ENCODE measurements at regions not wholly inside any gene's neighbourhood (a gene's known extent, or its start where the extent isn't known, plus 50 kb on each side); places are given as distances from the start of the nearest gene placed in this dataset.

DNA sequence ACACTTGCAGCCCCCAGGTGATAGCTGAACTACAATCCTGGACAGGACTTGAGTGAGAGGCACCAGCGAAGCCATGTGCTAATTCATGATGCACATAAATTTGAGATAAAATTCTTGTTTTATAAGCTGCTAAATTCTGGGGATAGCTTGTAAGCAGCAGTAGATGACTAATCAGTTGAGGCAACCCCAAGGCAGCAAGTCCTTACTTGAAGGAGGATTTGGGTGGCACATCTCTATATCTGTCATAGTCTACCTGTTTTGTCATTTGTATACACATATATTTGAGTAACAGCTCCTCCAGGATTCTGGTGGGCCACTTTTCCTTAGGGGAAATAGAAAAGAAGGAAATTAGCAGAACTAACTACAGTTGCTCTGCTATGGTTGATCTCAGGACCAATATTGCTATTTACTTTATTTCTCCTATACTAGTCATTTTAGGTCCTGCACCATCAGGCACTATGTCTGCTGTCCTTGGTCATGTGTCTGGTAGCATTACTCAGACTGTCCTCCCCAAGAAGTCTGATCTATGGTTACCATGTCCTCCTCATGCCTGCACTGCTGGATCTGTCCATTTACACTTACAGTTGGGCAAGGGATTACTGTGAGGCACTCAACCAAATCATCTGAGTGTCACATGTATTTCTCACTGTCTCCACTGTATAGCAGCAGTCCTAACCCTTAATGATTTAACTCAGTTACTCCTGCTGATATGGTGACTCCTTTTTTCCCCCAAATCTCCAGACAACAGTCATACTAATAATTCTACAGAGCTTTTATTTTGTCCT, 436.0 kb upstream of the CWC22 start:
- no peak overlapping the region for H3K4me3 Mint-ChIP-seq
- Histone ChIP-seq H3K27ac (ENCODE audit: insufficient read length, low read depth, low read length) (no peak overlapping the region), H3K27me3 (ENCODE audit: insufficient read depth, low read length) (no peaks in the 10 kb centered on the region), H3K4me1 (ENCODE audit: insufficient read depth, low read length) (no peaks in the 10 kb centered on the region), H2BK20ac (ENCODE audit: low read depth, low read length, poor library complexity, severe bottlenecking) (no peak overlapping the region), H2BK15ac (ENCODE audit: low read depth, low read length) (no peak overlapping the region), H3T11ph (ENCODE audit: low read length) (no peak overlapping the region), H2AK5ac (ENCODE audit: insufficient read length, low read length) (no peak overlapping the region), H3K56ac (ENCODE audit: insufficient read length, low read depth, low read length) (no peak overlapping the region), H4K91ac (ENCODE audit: insufficient read length, low read depth, low read length) (no peak overlapping the region), H4K5ac (ENCODE audit: insufficient read length, low read depth, low read length) (no peak overlapping the region), H3K23me2 (ENCODE audit: insufficient read length, low read depth, low read length, poor library complexity, severe bottlenecking) (no peaks in the 10 kb centered on the region), H3K9ac (ENCODE audit: extremely low read depth, insufficient read length, low read length) (no peak overlapping the region), H3K79me1 (ENCODE audit: insufficient read depth, low read depth, low read length, poor library complexity, severe bottlenecking) (no peaks in the 10 kb centered on the region), H3K9me3 (ENCODE audit: control insufficient read depth, low read depth, low read length) (no peaks in the 10 kb centered on the region), H4K8ac (replicated peaks; ENCODE audit: insufficient read length, low read depth, low read length) (no peak overlapping the region), H3K4ac (ENCODE audit: low read depth, low read length) (no peak overlapping the region), H3K23ac (ENCODE audit: insufficient read length, low read depth, low read length) (no peak overlapping the region), H3K4me2 (ENCODE audit: insufficient read depth, insufficient read length, low read length) (no peak overlapping the region), H2BK12ac (ENCODE audit: insufficient read length, low read depth, low read length) (no peak overlapping the region), H2BK5ac (ENCODE audit: insufficient read length, low read length) (no peak overlapping the region), H3K18ac (ENCODE audit: insufficient read length, low read depth, low read length) (no peak overlapping the region), H2AFZ (ENCODE audit: low read length) (no peak overlapping the region), H3K79me2 (ENCODE audit: insufficient read depth, low read length) (no peaks in the 10 kb centered on the region), H2BK120ac (ENCODE audit: low read depth, low read length, poor library complexity, severe bottlenecking) (no peak overlapping the region), H3K14ac (ENCODE audit: insufficient read depth, low read length) (no peak overlapping the region), H4K20me1 (ENCODE audit: control insufficient read depth, insufficient read depth, insufficient read length) (no peaks in the 10 kb centered on the region)
- no CpG with 5 or more reads among the region's 1 CpG for WGBS (ENCODE audit: extremely low coverage, insufficient read length, low lambda C conversion rate)
- TF ChIP-seq, protein P1, sequence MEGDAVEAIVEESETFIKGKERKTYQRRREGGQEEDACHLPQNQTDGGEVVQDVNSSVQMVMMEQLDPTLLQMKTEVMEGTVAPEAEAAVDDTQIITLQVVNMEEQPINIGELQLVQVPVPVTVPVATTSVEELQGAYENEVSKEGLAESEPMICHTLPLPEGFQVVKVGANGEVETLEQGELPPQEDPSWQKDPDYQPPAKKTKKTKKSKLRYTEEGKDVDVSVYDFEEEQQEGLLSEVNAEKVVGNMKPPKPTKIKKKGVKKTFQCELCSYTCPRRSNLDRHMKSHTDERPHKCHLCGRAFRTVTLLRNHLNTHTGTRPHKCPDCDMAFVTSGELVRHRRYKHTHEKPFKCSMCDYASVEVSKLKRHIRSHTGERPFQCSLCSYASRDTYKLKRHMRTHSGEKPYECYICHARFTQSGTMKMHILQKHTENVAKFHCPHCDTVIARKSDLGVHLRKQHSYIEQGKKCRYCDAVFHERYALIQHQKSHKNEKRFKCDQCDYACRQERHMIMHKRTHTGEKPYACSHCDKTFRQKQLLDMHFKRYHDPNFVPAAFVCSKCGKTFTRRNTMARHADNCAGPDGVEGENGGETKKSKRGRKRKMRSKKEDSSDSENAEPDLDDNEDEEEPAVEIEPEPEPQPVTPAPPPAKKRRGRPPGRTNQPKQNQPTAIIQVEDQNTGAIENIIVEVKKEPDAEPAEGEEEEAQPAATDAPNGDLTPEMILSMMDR (conservative IDR thresholded peaks at IDR 0.05), result no peak
- no peaks in the 10 kb centered on the region for H3K4me1 Mint-ChIP-seq
- H3K9me3 Mint-ChIP-seq, result no peaks in the 10 kb centered on the region; a peak in 1 of 5 replicates
- no peaks in the 10 kb centered on the region for H3K27me3 Mint-ChIP-seq (ENCODE audit: low read depth)
- no peak overlapping the region for H3K27ac Mint-ChIP-seq
- DNase-seq, result no peak
- no peaks in the 10 kb centered on the region; a peak in 1 of 7 replicates for H3K36me3 Mint-ChIP-seq (ENCODE audit: insufficient read depth in 1 of 3, low read depth in 3 of 3)

All from H9 (cell line).